Stomach (tissue), 8 donors: ENCODE measurements at regions not wholly inside any gene's neighbourhood (a gene's known extent, or its start where the extent isn't known, plus 50 kb on each side); places are given as distances from the start of the nearest gene placed in this dataset.

Experiments
- DNase-seq, 2 donors: peaks; one replicate each; pipeline versions ENCODE4 v3.0.0 to v3.0.0-alpha.2; 2013 to 2019
- H3K27ac ChIP-seq, 5 donors: fragments of 200-600 bp in 4 of 5; sonication (generic) in 4 of 5; one replicate each; pipeline ENCODE4 v1.5.1; 2013 to 2019; ENCODE audit warnings: mild to moderate bottlenecking in 1 of 5, moderate library complexity in 1 of 5
- H3K27me3 ChIP-seq, 3 donors: fragments of 200-600 bp; sonication (generic); one replicate each; pipeline ENCODE4 v1.5.1; 2017 to 2019; ENCODE audit warnings: mixed run types in 1 of 3
- H3K36me3 ChIP-seq, 4 donors: fragments of 200-600 bp; sonication (generic); 1 replicate in 3 of 4; 2 replicates in 1 of 4; pipeline ENCODE4 v1.5.1; 2016 to 2019
- H3K4me1 ChIP-seq, 4 donors: fragments of 200-600 bp; sonication (generic); one replicate each; pipeline ENCODE4 v1.5.1; 2016 to 2019
- H3K4me3 ChIP-seq, 4 donors: fragments of 200-600 bp; sonication (generic) in 3 of 4; one replicate each; pipeline ENCODE4 v1.5.1; 2016 to 2019; ENCODE audit warnings: mild to moderate bottlenecking in 1 of 4
- H3K9me3 ChIP-seq, 4 donors: fragments of 200-600 bp; sonication (generic); one replicate each; pipeline ENCODE4 v1.5.1; 2016 to 2019
- EP300 ChIP-seq: sonication (generic); formaldehyde crosslinking; IDR thresholded peaks from one replicate; pipeline ENCODE4 v1.6.1; 2017; ENCODE audit warnings: antibody characterized with exemption
- POLR2A ChIP-seq, 4 donors: fragments of 450-650 bp; IDR thresholded peaks; one replicate each; pipeline ENCODE4 v1.6.1; 2016; ENCODE audit warnings: antibody characterized with exemption in 4 of 4, control low read depth in 2 of 4, mild to moderate bottlenecking in 1 of 4, moderate library complexity in 1 of 4
- POLR2AphosphoS5 ChIP-seq, 3 donors: sonication (generic); formaldehyde crosslinking; IDR thresholded peaks; one replicate each; pipeline ENCODE4 v1.6.1; 2016; ENCODE audit warnings: antibody characterized with exemption in 3 of 3
- WGBS, 5 donors: extraction: QIAGEN DNeasy Blood & Tissue Kit in 3 of 5; methylation state at CpG; one replicate each; pipeline versions ENCODE4 v1.1.5 to v1.1.7; 2013 to 2018; 5-methylcytosine and 5-hydroxymethylcytosine counted together
- intact Hi-C: fragments of 100-400 bp; cut with DNase I; formaldehyde crosslinking; loops from one replicate; pipeline ENCODE4 v1.15.1; 2023; ENCODE audit warnings: low total_unique reads
- TF ChIP-seq, protein P1 (sequence below), 7 experiments: fragments of 450-650 bp in 4 of 7; fragments of 200-600 bp in 3 of 7; sonication (generic) in 3 of 7; IDR thresholded peaks; one replicate each; pipeline ENCODE4 v1.5.1; 2016 to 2019; ENCODE audit warnings: antibody characterized with exemption in 7 of 7, control low read depth in 2 of 7, mild to moderate bottlenecking in 1 of 7
- donor health status: healthy with polysubstance abuse.
- donor health status: Bipolar disorder and iron deficiency.
- donor health status: healthy.

DNA sequence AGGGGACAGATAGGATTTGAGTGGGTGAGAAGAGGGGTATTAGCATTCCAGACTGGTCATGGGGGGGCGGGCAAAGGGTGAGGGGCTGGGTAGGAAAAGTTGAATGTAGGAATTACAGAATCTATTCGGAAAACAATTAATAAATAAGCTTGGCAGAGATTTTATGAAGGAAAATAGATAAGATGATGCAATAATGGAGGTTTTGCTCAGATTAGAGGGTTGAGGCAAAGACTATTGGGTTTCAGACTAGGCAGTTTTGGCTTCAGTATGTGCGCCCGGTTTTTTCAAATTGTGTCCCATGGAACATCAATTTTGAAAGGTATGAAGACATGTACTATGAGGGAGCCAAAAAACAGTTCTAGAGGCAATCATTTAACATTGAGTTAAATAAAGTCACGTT, 410.6 kb downstream of the SPRY1 start:
- no peak overlapping the region for H3K27ac ChIP-seq
- H3K9me3 ChIP-seq = no peaks in the 10 kb centered on the region
- no peaks in the 10 kb centered on the region for H3K36me3 ChIP-seq
- WGBS, 5 donors = 84 to 96% (median 91%) methylated on average over 5 of the region's 5 CpGs
- H3K4me1 ChIP-seq = peaks cover 0 to 10% (median 2%) of the 10 kb centered on the region in 4 donors
- H3K27me3 ChIP-seq = no peaks in the 10 kb centered on the region
- TF ChIP-seq POLR2AphosphoS5 (IDR thresholded peaks at IDR 0.05) (no peak), EP300 (no peak), POLR2A (IDR thresholded peaks at IDR 0.05) (no peak)
- TF ChIP-seq, protein P1, sequence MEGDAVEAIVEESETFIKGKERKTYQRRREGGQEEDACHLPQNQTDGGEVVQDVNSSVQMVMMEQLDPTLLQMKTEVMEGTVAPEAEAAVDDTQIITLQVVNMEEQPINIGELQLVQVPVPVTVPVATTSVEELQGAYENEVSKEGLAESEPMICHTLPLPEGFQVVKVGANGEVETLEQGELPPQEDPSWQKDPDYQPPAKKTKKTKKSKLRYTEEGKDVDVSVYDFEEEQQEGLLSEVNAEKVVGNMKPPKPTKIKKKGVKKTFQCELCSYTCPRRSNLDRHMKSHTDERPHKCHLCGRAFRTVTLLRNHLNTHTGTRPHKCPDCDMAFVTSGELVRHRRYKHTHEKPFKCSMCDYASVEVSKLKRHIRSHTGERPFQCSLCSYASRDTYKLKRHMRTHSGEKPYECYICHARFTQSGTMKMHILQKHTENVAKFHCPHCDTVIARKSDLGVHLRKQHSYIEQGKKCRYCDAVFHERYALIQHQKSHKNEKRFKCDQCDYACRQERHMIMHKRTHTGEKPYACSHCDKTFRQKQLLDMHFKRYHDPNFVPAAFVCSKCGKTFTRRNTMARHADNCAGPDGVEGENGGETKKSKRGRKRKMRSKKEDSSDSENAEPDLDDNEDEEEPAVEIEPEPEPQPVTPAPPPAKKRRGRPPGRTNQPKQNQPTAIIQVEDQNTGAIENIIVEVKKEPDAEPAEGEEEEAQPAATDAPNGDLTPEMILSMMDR (IDR thresholded peaks at IDR 0.05) = no peak
- no peak for DNase-seq
- H3K4me3 ChIP-seq = no peak overlapping the region
- intact Hi-C loops = no loop called here

DNA sequence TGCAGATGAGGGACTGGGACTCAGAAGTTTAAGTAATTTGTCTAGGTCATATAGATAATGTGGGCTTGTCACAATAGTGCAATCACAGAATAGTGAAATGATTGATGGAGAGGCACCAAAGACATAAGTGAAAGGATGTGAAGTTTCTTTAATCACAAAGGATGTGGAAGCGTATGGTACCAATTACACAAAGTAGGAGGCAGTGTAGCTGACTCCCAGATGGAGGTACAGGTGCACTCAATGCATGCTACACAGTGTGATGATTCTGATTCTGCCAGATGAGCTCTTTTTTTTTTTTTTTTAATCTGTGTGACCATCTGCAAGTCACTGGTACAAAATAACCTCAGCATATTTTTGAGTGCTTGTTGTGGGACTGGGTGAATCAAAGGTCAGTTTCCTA, 411.3 kb downstream of the SPRY1 start:
- intact Hi-C loops = no loop called here
- Histone ChIP-seq H3K4me1 (peaks cover 0 to 10% (median 2%) of the 10 kb centered on the region in 4 donors), H3K4me3 (no peak overlapping the region), H3K27me3 (no peaks in the 10 kb centered on the region), H3K9me3 (no peaks in the 10 kb centered on the region), H3K36me3 (no peaks in the 10 kb centered on the region), H3K27ac (no peak overlapping the region)
- TF ChIP-seq, protein P1 (IDR thresholded peaks at IDR 0.05) = no peak
- no peak for TF ChIP-seq POLR2AphosphoS5 (IDR thresholded peaks at IDR 0.05)
- no peak for TF ChIP-seq POLR2A (IDR thresholded peaks at IDR 0.05)
- TF ChIP-seq EP300 = no peak
- DNase-seq = no peak
- WGBS, 5 donors = 91 to 100% (median 94%) methylated on average over 1 of the region's 1 CpG

DNA sequence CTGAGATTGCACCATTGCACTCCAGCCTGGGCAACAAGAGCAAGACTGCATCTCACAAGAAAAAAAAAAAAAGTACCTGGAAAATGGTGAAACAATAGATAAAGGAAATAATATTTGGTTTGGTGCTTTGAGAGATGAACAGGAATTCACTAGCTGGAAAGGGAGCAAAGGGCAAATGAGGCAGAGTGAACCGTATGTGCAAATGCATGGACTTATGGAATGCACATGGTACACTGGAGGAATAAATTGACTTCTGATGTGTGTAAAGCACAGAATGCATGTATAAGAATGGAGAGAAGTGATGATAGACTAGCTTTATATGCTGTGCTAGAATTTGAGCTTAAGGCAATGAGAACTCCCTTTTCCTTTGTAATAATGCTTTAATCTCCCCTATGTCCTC, 413.3 kb downstream of the SPRY1 start:
- intact Hi-C loops = no loop called here
- H3K4me3 ChIP-seq = no peak overlapping the region
- no peaks in the 10 kb centered on the region for H3K9me3 ChIP-seq
- H3K36me3 ChIP-seq = no peaks in the 10 kb centered on the region
- TF ChIP-seq, protein P1 (IDR thresholded peaks at IDR 0.05) = no peak
- TF ChIP-seq POLR2A (IDR thresholded peaks at IDR 0.05) (no peak), POLR2AphosphoS5 (IDR thresholded peaks at IDR 0.05) (no peak), EP300 (no peak)
- peaks cover 0 to 5% (median 0%) of the 10 kb centered on the region in 4 donors for H3K4me1 ChIP-seq
- DNase-seq = no peak
- 83 to 95% (median 92%) methylated on average over 1 of the region's 1 CpG for WGBS, 5 donors
- H3K27me3 ChIP-seq = no peaks in the 10 kb centered on the region
- H3K27ac ChIP-seq = no peak overlapping the region

DNA sequence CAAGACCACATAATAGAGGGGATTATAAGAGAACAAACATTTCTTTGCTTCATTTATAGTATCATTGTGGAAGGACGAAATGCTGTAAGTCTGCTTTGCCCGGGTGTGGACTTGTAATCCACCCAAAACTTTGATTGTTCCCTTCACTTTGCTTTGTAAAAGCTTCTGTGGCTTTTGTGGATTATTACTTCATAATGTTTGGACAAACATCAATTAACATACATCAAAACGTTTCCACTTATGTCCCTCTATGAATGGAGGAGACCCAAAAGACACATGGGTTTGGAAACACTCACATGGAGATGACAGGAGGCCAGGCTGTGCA, 415.4 kb downstream of the SPRY1 start:
- no peak overlapping the region for H3K4me3 ChIP-seq
- H3K4me1 ChIP-seq = peaks cover 0 to 5% (median 0%) of the 10 kb centered on the region in 4 donors
- peak overlapping the region in 2 of 5 donors; percentile 43 to 54 for H3K27ac ChIP-seq
- no peaks in the 10 kb centered on the region for H3K36me3 ChIP-seq
- intact Hi-C loops = no loop called here
- H3K9me3 ChIP-seq = no peaks in the 10 kb centered on the region
- no peaks in the 10 kb centered on the region for H3K27me3 ChIP-seq
- DNase-seq = no peak
- 30 to 54% (median 51%) methylated on average over 3 of the region's 3 CpGs for WGBS, 5 donors
- TF ChIP-seq, protein P1 (IDR thresholded peaks at IDR 0.05) = no peak
- no peak for TF ChIP-seq POLR2A (IDR thresholded peaks at IDR 0.05)
- TF ChIP-seq EP300 = no peak
- TF ChIP-seq POLR2AphosphoS5 (IDR thresholded peaks at IDR 0.05) = no peak
